ENCODE measurements at regions not wholly inside any gene's neighbourhood (a gene's known extent, or its start where the extent isn't known, plus 50 kb on each side); places are given as distances from the start of the nearest gene placed in this dataset.

DNA sequence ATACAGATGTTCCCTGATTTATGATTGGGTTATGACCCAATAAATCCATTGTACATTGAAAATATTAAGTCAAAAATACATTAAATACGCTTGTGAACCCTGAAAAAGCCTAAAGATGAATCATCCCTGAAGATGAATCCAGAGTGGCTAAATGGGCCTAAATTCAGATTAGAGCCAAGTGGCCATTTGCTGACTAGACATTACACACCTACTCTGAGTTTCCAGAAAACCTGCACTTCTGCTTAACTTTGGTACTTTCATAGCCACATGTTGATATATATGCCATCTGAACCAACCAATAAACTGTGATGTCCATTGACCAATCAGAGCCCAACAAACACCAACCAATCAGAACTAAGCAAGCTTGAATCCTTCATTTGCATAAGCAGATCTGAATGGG, 106.9 kb downstream of the WT1 start:
- TF ChIP-seq, protein P1, sequence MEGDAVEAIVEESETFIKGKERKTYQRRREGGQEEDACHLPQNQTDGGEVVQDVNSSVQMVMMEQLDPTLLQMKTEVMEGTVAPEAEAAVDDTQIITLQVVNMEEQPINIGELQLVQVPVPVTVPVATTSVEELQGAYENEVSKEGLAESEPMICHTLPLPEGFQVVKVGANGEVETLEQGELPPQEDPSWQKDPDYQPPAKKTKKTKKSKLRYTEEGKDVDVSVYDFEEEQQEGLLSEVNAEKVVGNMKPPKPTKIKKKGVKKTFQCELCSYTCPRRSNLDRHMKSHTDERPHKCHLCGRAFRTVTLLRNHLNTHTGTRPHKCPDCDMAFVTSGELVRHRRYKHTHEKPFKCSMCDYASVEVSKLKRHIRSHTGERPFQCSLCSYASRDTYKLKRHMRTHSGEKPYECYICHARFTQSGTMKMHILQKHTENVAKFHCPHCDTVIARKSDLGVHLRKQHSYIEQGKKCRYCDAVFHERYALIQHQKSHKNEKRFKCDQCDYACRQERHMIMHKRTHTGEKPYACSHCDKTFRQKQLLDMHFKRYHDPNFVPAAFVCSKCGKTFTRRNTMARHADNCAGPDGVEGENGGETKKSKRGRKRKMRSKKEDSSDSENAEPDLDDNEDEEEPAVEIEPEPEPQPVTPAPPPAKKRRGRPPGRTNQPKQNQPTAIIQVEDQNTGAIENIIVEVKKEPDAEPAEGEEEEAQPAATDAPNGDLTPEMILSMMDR (IDR thresholded peaks at IDR 0.05) = no peak
- no peak for TF ChIP-seq ZFX (IDR thresholded peaks at IDR 0.05; ENCODE audit: borderline replicate concordance)

Measured in 22Rv1 (cell line).